ENCODE measurements at regions not wholly inside any gene's neighbourhood (a gene's known extent, or its start where the extent isn't known, plus 50 kb on each side); places are given as distances from the start of the nearest gene placed in this dataset.

DNA sequence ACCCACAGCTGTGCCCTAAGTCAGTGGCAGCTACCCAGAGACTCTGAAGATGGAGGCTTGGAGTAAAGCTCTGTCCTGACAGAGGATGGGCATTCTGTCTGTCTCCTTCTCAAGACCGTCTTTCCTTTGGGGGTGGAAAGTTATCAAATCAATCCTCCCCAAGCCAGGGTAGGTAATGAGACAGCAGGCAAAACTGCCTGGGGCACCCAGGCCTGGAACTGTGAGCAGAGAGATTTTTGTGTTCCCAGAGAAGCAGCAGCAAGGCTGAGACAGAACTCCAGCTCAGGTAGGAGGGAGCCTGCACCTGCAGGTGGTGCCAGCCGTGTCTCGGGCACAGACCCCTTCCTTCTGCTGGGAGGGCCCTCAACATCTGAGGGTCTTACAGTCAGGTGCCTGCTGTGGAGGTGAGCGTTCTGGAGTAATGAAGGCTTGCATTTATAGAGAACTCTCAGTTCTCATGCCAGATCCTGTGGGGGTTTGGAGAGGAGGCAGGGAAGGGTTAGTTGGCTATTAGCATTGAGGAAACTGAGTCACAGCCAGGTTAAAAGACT is 95.6 kb downstream of the RIPK4 start:
- H3K4me1 ChIP-seq = peaks cover 0 to 21% (median 11%) of the 10 kb centered on the region in 4 donors
- no peaks in the 10 kb centered on the region for H3K9me3 ChIP-seq
- intact Hi-C loops (cut with DNase I; ENCODE audit: low total_unique reads) = no loop called here
- H3K27me3 ChIP-seq = no peaks in the 10 kb centered on the region
- H3K27ac ChIP-seq = no peak overlapping the region
- no peak overlapping the region for H3K4me3 ChIP-seq
- H3K36me3 ChIP-seq = no peaks in the 10 kb centered on the region
- TF ChIP-seq, protein P1, sequence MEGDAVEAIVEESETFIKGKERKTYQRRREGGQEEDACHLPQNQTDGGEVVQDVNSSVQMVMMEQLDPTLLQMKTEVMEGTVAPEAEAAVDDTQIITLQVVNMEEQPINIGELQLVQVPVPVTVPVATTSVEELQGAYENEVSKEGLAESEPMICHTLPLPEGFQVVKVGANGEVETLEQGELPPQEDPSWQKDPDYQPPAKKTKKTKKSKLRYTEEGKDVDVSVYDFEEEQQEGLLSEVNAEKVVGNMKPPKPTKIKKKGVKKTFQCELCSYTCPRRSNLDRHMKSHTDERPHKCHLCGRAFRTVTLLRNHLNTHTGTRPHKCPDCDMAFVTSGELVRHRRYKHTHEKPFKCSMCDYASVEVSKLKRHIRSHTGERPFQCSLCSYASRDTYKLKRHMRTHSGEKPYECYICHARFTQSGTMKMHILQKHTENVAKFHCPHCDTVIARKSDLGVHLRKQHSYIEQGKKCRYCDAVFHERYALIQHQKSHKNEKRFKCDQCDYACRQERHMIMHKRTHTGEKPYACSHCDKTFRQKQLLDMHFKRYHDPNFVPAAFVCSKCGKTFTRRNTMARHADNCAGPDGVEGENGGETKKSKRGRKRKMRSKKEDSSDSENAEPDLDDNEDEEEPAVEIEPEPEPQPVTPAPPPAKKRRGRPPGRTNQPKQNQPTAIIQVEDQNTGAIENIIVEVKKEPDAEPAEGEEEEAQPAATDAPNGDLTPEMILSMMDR (IDR thresholded peaks at IDR 0.05) = no peak
- peak in 1 of 2 donors; percentile 24 for DNase-seq

DNA sequence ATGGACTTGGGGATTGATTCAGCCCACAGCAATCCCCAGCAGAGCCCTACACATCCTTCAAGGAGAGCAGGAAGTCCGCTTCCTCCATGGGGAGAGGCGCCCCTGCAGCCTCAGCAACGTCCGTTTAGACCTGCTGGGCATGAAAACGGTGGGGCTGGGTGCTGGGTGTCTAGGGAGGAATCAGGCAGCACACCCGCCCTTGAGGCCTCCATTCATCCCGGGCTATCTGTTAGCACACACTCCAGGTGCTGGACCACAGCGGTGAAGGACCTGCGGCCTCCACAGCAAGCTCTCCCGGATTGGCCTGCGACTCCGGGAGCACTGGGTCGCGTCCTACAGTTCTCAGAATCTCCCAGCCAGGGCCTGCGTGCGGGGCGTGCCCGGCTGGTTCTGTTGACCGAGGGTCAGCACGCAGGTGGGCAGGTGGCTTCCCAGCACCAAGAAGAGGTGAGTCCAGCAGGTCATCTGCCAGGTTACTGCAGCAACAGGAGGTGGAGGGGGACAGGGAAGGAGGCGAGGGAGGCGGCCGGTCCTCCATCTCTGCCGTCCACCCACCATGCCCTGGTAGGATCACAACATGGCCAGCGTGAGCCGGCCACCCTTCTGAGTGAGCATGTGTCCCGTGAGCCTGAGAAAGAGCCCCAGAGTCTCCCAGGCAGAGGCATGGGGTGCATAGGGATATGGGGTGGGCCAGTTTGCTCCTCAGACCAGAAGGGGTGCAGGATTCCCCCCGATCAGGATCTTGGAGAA is 96.6 kb downstream of the RIPK4 start:
- DNase-seq = no peak
- peaks cover 2 to 27% (median 17%) of the 10 kb centered on the region in 4 donors for H3K4me1 ChIP-seq
- H3K27me3 ChIP-seq = no peaks in the 10 kb centered on the region
- H3K9me3 ChIP-seq = no peaks in the 10 kb centered on the region
- H3K36me3 ChIP-seq = no peaks in the 10 kb centered on the region
- intact Hi-C loops (cut with DNase I; ENCODE audit: low total_unique reads) = no loop called here
- H3K4me3 ChIP-seq = no peak overlapping the region
- TF ChIP-seq, protein P1 (IDR thresholded peaks at IDR 0.05) = no peak
- no peak overlapping the region for H3K27ac ChIP-seq

DNA sequence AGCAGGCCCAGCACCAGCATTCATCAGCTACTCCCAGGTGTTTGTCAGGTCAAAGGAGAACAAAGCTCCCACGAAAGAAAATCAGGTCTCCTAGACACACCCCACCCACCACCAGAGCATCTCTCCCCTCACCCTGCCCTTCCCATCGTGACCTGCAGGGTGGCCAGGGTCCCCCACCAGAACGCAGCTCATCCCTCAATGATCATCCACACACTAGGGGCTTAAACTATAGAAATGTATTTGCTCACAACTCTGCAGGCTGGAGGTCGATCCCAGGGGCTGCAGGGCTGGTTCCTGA is 97.4 kb downstream of the RIPK4 start:
- Histone ChIP-seq H3K4me3 (no peak overlapping the region), H3K36me3 (no peaks in the 10 kb centered on the region), H3K9me3 (no peaks in the 10 kb centered on the region), H3K27ac (no peak overlapping the region), H3K4me1 (peaks cover 4 to 31% (median 23%) of the 10 kb centered on the region in 4 donors), H3K27me3 (no peaks in the 10 kb centered on the region)
- intact Hi-C loops (cut with DNase I; ENCODE audit: low total_unique reads) = no loop called here
- DNase-seq = peak in 1 of 2 donors; percentile 41
- TF ChIP-seq, protein P1 (IDR thresholded peaks at IDR 0.05) = no peak

DNA sequence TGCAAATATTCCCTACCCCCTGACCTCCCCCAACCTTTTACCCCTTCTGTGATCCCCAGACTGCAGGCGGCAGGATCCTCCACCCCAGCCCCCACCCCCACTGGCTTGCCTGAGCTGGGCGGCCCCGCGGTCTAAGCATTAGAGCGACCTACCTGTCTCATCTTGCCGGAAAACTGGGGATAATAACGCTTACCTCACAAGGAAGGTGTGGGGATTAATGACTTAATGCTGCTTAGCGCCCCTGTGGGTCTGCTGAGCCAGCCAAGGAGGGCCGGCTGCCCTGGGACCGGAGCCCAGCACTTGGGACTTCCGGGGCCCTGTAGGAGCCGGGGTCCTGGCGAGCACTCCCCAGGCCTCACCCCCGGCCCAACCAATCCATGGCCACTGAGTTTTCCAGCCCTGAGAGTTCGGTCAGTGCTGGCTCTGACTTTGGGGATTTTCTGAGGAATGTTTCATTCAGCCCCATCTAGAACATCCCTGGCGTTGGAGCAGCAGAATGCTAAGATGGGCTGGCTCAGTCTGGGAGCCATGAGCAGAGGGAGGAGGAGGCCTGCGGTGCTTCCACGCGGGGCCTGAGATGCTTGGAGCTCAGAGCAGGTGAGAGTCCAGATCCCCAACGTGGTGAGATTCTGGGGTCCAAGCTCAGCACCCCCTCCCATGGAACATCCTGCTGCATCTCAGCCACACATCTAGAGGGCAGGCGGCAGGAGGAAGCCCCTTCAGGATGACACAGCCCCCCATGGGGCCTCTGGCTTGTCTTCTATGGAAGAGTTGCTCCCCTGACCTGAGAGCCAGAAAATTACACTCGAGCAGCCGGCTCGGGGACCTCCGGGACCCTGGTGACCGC is 97.9 kb downstream of the RIPK4 start:
- H3K27ac ChIP-seq = no peak overlapping the region
- no peaks in the 10 kb centered on the region for H3K36me3 ChIP-seq
- peaks cover 4 to 31% (median 23%) of the 10 kb centered on the region in 4 donors for H3K4me1 ChIP-seq
- TF ChIP-seq, protein P1 (IDR thresholded peaks at IDR 0.05) = no peak
- no peaks in the 10 kb centered on the region for H3K27me3 ChIP-seq
- H3K9me3 ChIP-seq = no peaks in the 10 kb centered on the region
- DNase-seq = peak in 1 of 2 donors; percentile 53
- H3K4me3 ChIP-seq = no peak overlapping the region
- intact Hi-C loops (cut with DNase I; ENCODE audit: low total_unique reads) = no loop called here

DNA sequence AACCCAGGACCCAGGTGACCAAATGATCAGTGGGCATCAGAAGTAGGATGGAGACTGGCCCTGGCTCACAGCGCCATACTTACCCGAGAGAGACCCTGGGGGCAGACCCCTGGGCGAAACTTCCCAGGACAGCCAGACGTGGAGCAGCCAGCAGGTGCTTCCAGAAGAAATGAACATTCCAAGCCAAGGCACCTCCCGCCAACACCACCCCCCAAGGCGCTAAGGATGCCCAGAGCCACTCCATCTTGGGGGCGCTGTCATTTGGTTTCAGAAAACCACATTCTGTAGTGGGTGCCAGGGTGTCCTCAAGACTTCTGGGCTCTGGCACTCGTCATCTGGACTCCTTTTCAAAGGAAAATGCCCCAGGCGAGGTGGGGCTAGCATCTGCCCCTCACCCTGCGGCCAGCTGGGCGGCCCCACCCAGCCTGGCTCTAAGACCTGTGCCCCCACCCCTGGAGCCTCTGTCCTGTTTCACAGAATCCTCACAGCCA is 98.8 kb downstream of the RIPK4 start:
- intact Hi-C loops (cut with DNase I; ENCODE audit: low total_unique reads) = no loop called here
- Histone ChIP-seq H3K9me3 (no peaks in the 10 kb centered on the region), H3K27ac (no peak overlapping the region), H3K27me3 (no peaks in the 10 kb centered on the region), H3K4me1 (peaks cover 4 to 26% (median 19%) of the 10 kb centered on the region in 4 donors), H3K36me3 (no peaks in the 10 kb centered on the region), H3K4me3 (no peak overlapping the region)
- TF ChIP-seq, protein P1 (IDR thresholded peaks at IDR 0.05) = no peak
- DNase-seq = no peak
